ENCODE measurements at regions not wholly inside any gene's neighbourhood (a gene's known extent, or its start where the extent isn't known, plus 50 kb on each side); places are given as distances from the start of the nearest gene placed in this dataset.

GRCh38 chr3:28699283-28699682 is 350.7 kb upstream of the AZI2 start:
- TF ChIP-seq CTCF (IDR thresholded peaks at IDR 0.05): no peak
- no peak for TF ChIP-seq POLR2A (IDR thresholded peaks at IDR 0.05; ENCODE audit: low read depth)
- no peak for TF ChIP-seq EP300 (IDR thresholded peaks at IDR 0.05)
- TF ChIP-seq POLR2AphosphoS5 (IDR thresholded peaks at IDR 0.05): no peak

Data from esophagus muscularis mucosa (tissue), 4 donors.